Upper lobe of left lung (tissue), 4 donors: ENCODE measurements at regions not wholly inside any gene's neighbourhood (a gene's known extent, or its start where the extent isn't known, plus 50 kb on each side); places are given as distances from the start of the nearest gene placed in this dataset.

Experiments used
- EP300 ChIP-seq, 4 donors: sonication (generic); formaldehyde crosslinking; IDR thresholded peaks; one replicate each; pipeline ENCODE4 v1.5.1; 2017; ENCODE audit warnings: antibody characterized with exemption in 4 of 4, control low read depth in 2 of 4
- POLR2AphosphoS5 ChIP-seq, 2 donors: sonication (generic); formaldehyde crosslinking; IDR thresholded peaks; one replicate each; pipeline ENCODE4 v1.5.1; 2017; ENCODE audit warnings: antibody characterized with exemption in 2 of 2
- TF ChIP-seq, protein P1 (sequence below), 6 experiments: fragments of 450-650 bp in 4 of 6; fragments of 200-600 bp in 2 of 6; sonication (generic) in 2 of 6; IDR thresholded peaks; one replicate each; pipeline ENCODE4 v1.5.1; 2016 to 2019; ENCODE audit warnings: antibody characterized with exemption in 6 of 6

- TF ChIP-seq EP300 (IDR thresholded peaks at IDR 0.05) (no peak), POLR2AphosphoS5 (IDR thresholded peaks at IDR 0.05) (no peak)
- TF ChIP-seq, protein P1, sequence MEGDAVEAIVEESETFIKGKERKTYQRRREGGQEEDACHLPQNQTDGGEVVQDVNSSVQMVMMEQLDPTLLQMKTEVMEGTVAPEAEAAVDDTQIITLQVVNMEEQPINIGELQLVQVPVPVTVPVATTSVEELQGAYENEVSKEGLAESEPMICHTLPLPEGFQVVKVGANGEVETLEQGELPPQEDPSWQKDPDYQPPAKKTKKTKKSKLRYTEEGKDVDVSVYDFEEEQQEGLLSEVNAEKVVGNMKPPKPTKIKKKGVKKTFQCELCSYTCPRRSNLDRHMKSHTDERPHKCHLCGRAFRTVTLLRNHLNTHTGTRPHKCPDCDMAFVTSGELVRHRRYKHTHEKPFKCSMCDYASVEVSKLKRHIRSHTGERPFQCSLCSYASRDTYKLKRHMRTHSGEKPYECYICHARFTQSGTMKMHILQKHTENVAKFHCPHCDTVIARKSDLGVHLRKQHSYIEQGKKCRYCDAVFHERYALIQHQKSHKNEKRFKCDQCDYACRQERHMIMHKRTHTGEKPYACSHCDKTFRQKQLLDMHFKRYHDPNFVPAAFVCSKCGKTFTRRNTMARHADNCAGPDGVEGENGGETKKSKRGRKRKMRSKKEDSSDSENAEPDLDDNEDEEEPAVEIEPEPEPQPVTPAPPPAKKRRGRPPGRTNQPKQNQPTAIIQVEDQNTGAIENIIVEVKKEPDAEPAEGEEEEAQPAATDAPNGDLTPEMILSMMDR (IDR thresholded peaks at IDR 0.05), result no peak
These were observed 88.5 kb upstream of the ZNF479 start for GRCh38 chr7:57220746-57221145.
